Activated CD4-positive, alpha-beta T cell treated with anti-CD3 and anti-CD28 coated beads, Interleukin-2, amount 10 ng/mL, durations not matched to agents 24 days and 14 days (primary cell): ENCODE measurements at regions not wholly inside any gene's neighbourhood (a gene's known extent, or its start where the extent isn't known, plus 50 kb on each side); places are given as distances from the start of the nearest gene placed in this dataset.

Source experiments
- DNase-seq: peaks from one replicate; pipeline ENCODE4 v3.0.0; 2022
- H3K27ac Mint-ChIP-seq: one replicate; pipeline ENCODE4 v1.8.0; 2022; ENCODE audit warnings: mild to moderate bottlenecking, mixed read lengths
- H3K27me3 Mint-ChIP-seq: one replicate; pipeline ENCODE4 v1.8.0; 2022; ENCODE audit warnings: mixed read lengths
- H3K36me3 Mint-ChIP-seq: one replicate; pipeline ENCODE4 v1.8.0; 2022; ENCODE audit warnings: low read depth, mild to moderate bottlenecking, mixed read lengths
- H3K4me1 Mint-ChIP-seq: one replicate; pipeline ENCODE4 v1.8.0; 2021; ENCODE audit warnings: mixed read lengths
- H3K4me3 Mint-ChIP-seq: one replicate; pipeline ENCODE4 v1.8.0; 2022; ENCODE audit warnings: mild to moderate bottlenecking, moderate library complexity, mixed read lengths
- H3K9me3 Mint-ChIP-seq: one replicate; pipeline ENCODE4 v1.8.0; 2021; ENCODE audit warnings: mixed read lengths
- intact Hi-C: fragments of 100-400 bp; cut with micrococcal nuclease; formaldehyde crosslinking; loops from one replicate; pipeline ENCODE4 v1.15.1; 2023

- Mint-ChIP-seq H3K27ac (no peak overlapping the region), H3K9me3 (no peaks in the 10 kb centered on the region), H3K4me3 (no peak overlapping the region), H3K4me1 (no peaks in the 10 kb centered on the region), H3K36me3 (no peaks in the 10 kb centered on the region), H3K27me3 (no peaks in the 10 kb centered on the region)
- no peak for DNase-seq
- intact Hi-C loops, result no loop called here
These were observed 722.4 kb downstream of the RAB28 start for GRCh38 chr4:12761694-12762093.

GRCh38 chr4:12747154-12747553, 737.0 kb downstream of the RAB28 start:
- Mint-ChIP-seq H3K27ac (no peak overlapping the region), H3K9me3 (no peaks in the 10 kb centered on the region), H3K27me3 (no peaks in the 10 kb centered on the region), H3K4me1 (no peaks in the 10 kb centered on the region), H3K4me3 (no peak overlapping the region), H3K36me3 (no peaks in the 10 kb centered on the region)
- intact Hi-C loops, result no loop called here
- DNase-seq, result no peak

DNA sequence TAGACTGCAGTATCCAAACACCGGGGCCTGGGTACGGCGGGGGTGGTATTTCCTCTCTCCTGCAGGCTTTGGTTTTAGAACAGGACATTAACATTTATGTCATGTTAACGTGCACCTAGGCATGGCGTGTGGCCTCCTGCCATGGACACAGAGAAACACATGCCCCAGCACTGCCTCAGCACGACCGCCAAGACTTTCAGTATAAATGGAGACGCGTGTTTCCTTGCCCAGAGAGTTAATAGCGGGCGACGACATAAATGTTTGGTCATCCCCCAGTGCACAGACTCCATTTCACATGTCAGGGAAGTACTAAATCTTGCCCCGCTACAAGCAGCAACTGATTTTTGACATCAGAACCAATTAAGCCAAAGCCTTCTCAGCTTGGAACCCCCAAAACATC, 737.9 kb downstream of the RAB28 start:
- H3K9me3 Mint-ChIP-seq, result peaks cover 4% of the 10 kb centered on the region

DNA sequence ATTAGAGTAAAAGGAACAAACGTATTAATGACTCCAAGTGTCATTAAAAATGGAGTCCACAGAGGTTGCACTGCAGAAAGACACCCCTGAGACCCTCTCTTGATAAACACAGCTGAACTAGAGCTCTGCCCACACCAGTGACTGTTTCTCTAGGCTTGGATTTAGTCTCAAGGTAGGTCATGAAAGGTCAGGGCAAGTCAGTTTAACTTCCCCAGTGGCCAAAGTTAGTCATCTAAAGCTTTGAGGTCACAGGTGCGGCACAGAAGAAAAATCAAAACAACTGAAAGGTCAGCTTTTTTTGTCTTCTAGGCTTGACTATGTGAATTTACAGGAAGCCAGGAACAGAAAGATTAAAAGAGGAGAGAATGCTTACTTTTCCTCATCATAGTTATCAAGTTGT, 749.6 kb downstream of the RAB28 start:
- intact Hi-C loops, result no loop called here
- no peak overlapping the region for H3K27ac Mint-ChIP-seq
- H3K4me1 Mint-ChIP-seq, result no peaks in the 10 kb centered on the region
- H3K9me3 Mint-ChIP-seq, result no peaks in the 10 kb centered on the region
- no peak for DNase-seq
- H3K27me3 Mint-ChIP-seq, result no peaks in the 10 kb centered on the region
- no peak overlapping the region for H3K4me3 Mint-ChIP-seq
- no peaks in the 10 kb centered on the region for H3K36me3 Mint-ChIP-seq

More for the DNA sequence above, 737.9 kb downstream of the RAB28 start:
- H3K36me3 Mint-ChIP-seq, result no peaks in the 10 kb centered on the region
- no peaks in the 10 kb centered on the region for H3K4me1 Mint-ChIP-seq
- H3K4me3 Mint-ChIP-seq, result no peak overlapping the region
- H3K27me3 Mint-ChIP-seq, result no peaks in the 10 kb centered on the region
- DNase-seq, result no peak
- intact Hi-C loops, result no loop called here
- H3K27ac Mint-ChIP-seq, result no peak overlapping the region

DNA sequence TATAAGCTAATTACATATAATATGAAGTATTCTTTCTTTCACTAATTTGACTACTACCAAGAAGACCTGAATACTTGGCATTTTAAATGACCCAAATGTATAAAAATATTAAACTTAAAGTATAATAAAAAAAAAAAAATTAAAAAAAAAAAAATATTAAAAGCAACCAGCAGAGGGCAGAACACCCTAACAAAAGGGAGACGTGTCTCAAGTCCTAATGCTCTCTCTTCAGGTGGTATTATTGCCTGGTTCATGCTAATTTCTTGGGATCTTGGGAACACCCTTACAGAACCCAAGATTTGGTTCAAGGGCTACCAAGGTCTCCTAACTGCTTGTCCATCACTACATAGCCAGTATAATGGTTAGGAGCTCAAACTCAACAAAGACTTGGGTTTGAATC, 754.8 kb downstream of the RAB28 start:
- no peaks in the 10 kb centered on the region for H3K9me3 Mint-ChIP-seq
- no peak overlapping the region for H3K4me3 Mint-ChIP-seq
- H3K27me3 Mint-ChIP-seq, result peaks cover 4% of the 10 kb centered on the region
- H3K4me1 Mint-ChIP-seq, result no peaks in the 10 kb centered on the region
- H3K27ac Mint-ChIP-seq, result no peak overlapping the region
- H3K36me3 Mint-ChIP-seq, result no peaks in the 10 kb centered on the region
- DNase-seq, result peak; percentile 44
- intact Hi-C loops, result loop anchor here (1.0 kb wide), 1 partner anchor 820 kb away; no protein-coding TSS in a partner anchor

- H3K36me3 Mint-ChIP-seq, result no peaks in the 10 kb centered on the region
- H3K9me3 Mint-ChIP-seq, result no peaks in the 10 kb centered on the region
- H3K27me3 Mint-ChIP-seq, result peaks cover 5% of the 10 kb centered on the region
- DNase-seq, result peak; percentile 15
- H3K4me3 Mint-ChIP-seq, result no peak overlapping the region
- no peaks in the 10 kb centered on the region for H3K4me1 Mint-ChIP-seq
- no peak overlapping the region for H3K27ac Mint-ChIP-seq
- intact Hi-C loops, result no loop called here
These were observed 759.6 kb downstream of the RAB28 start for GRCh38 chr4:12724510-12724909.

- H3K9me3 Mint-ChIP-seq, result no peaks in the 10 kb centered on the region
- no peaks in the 10 kb centered on the region for H3K36me3 Mint-ChIP-seq
- DNase-seq, result peak; percentile 20
- H3K4me1 Mint-ChIP-seq, result no peaks in the 10 kb centered on the region
- H3K4me3 Mint-ChIP-seq, result no peak overlapping the region
- intact Hi-C loops, result no loop called here
- no peak overlapping the region for H3K27ac Mint-ChIP-seq
- H3K27me3 Mint-ChIP-seq, result peaks cover 5% of the 10 kb centered on the region
These were observed 760.2 kb downstream of the RAB28 start for GRCh38 chr4:12723849-12724447.

GRCh38 chr4:12716896-12717295, 767.2 kb downstream of the RAB28 start:
- Mint-ChIP-seq H3K4me3 (no peak overlapping the region), H3K27me3 (no peaks in the 10 kb centered on the region), H3K27ac (no peak overlapping the region)

GRCh38 chr4:12712648-12713339, 771.3 kb downstream of the RAB28 start:
- Mint-ChIP-seq H3K4me1 (no peaks in the 10 kb centered on the region), H3K27ac (no peak overlapping the region), H3K9me3 (no peaks in the 10 kb centered on the region), H3K27me3 (no peaks in the 10 kb centered on the region), H3K36me3 (no peaks in the 10 kb centered on the region), H3K4me3 (no peak overlapping the region)
- peak; percentile 58 for DNase-seq
- intact Hi-C loops, result no loop called here

More at GRCh38 chr4:12716896-12717295, 767.2 kb downstream of the RAB28 start:
- DNase-seq, result peak; percentile 41
- H3K9me3 Mint-ChIP-seq, result no peaks in the 10 kb centered on the region
- H3K36me3 Mint-ChIP-seq, result no peaks in the 10 kb centered on the region
- intact Hi-C loops, result no loop called here
- no peaks in the 10 kb centered on the region for H3K4me1 Mint-ChIP-seq

DNA sequence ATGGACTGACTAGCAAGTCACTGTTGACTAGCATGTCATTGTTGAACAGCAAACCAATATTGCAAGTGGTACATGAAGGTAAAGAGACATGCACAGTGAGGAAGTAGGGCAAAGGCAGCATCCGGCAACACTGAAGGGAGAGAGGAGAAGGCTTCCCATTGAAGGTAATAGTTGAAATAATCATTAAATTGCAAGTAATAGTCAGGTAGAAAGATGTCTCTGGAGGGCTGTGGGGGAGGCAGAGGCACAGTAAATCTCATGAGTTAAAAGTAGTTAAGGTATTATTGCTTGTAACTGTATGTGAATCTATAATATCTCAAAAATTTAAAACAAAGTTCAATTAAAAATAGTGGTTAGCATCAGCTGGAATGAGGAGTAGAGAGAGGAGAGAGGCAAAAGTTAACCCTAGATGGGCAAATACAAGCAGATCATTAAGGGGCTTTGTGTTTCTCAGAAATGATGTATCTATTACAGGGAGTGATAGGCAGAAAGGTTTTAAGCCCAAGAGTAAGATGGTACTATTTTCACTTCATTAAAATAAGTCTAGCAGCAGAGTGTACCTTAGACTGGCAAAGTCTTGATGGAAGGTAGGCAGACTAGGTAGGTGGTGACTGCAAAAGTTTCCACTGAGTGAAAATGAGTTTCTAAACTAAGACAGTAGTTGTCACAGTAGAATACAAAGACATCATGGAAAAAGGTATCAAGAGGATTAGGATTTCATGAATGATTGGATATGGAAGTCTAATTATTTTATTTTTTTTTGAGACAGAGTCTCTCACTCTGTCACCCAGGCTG, 776.6 kb downstream of the RAB28 start:
- Mint-ChIP-seq H3K4me1 (no peaks in the 10 kb centered on the region), H3K9me3 (no peaks in the 10 kb centered on the region), H3K27me3 (no peaks in the 10 kb centered on the region), H3K4me3 (no peak overlapping the region), H3K27ac (no peak overlapping the region), H3K36me3 (no peaks in the 10 kb centered on the region)
- intact Hi-C loops, result no loop called here
- DNase-seq, result no peak

- Mint-ChIP-seq H3K4me1 (no peaks in the 10 kb centered on the region), H3K36me3 (no peaks in the 10 kb centered on the region), H3K27ac (no peak overlapping the region), H3K9me3 (no peaks in the 10 kb centered on the region), H3K4me3 (no peak overlapping the region), H3K27me3 (no peaks in the 10 kb centered on the region)
- no peak for DNase-seq
- intact Hi-C loops, result no loop called here
These were observed 781.1 kb downstream of the RAB28 start for GRCh38 chr4:12703036-12703435.

DNA sequence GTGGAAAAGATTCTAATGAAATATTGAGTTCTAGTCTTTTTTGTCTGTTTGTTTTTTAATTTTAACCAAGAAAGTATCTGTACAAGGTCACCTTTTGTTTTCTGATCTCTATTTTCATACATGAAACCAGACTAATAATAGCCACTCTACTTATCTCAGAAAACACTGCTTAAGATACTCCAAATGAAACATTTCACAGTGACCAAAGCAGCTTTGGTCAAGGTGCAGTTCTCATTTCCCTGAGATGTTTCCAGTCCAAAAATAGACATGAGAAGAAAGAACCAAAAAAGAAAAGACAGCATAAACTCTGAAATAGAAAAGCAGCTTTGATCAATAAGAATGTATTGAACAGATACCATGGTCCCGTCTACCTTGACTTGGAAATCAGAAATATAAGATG, 782.8 kb downstream of the RAB28 start:
- intact Hi-C loops, result no loop called here
- DNase-seq, result peak; percentile 1
- no peaks in the 10 kb centered on the region for H3K4me1 Mint-ChIP-seq
- no peak overlapping the region for H3K27ac Mint-ChIP-seq
- no peaks in the 10 kb centered on the region for H3K36me3 Mint-ChIP-seq
- H3K9me3 Mint-ChIP-seq, result no peaks in the 10 kb centered on the region
- H3K4me3 Mint-ChIP-seq, result no peak overlapping the region
- no peaks in the 10 kb centered on the region for H3K27me3 Mint-ChIP-seq

DNA sequence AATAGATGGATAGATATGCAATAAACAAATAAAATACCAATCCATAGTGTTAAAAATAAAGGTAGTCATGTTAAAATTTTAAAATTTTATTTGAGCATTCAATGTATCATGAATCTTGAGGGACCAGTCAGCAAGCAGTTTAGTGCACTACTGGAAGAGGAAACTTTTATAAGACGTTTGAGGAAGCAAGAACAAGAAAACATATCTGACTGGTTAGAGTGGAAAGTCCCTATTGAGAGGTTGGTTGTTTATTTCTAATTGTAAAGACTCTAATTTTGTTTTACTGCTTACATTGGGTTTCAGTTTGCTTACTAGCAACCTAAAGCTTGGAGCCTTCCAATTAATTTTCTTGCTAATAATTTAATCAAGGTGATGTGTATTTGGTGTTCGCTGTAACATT, 786.2 kb downstream of the RAB28 start:
- no peak overlapping the region for H3K4me3 Mint-ChIP-seq
- H3K36me3 Mint-ChIP-seq, result no peaks in the 10 kb centered on the region
- no peaks in the 10 kb centered on the region for H3K27me3 Mint-ChIP-seq
- intact Hi-C loops, result no loop called here
- DNase-seq, result no peak
- no peaks in the 10 kb centered on the region for H3K9me3 Mint-ChIP-seq
- H3K4me1 Mint-ChIP-seq, result no peaks in the 10 kb centered on the region
- H3K27ac Mint-ChIP-seq, result no peak overlapping the region

DNA sequence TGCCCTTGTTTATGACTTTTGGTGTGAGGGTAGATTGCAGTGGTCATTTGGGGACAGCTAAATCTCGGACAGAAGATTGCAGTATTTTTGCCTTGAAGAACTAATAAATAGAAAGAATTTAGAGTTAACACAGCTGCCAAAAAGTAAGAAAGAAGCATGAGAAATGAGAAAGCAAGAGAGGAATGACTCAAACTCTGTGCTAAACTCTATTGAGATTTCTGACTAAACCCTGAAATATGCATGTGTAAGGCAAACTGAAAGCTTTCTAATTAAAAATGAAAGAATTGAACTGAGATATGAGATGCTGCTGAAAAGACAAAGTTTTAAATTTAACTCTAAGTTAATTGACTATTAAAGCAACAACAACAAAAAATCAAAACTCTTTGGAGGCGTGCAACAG, 791.3 kb downstream of the RAB28 start:
- Mint-ChIP-seq H3K4me3 (no peak overlapping the region), H3K27ac (no peak overlapping the region), H3K4me1 (no peaks in the 10 kb centered on the region), H3K36me3 (no peaks in the 10 kb centered on the region), H3K27me3 (no peaks in the 10 kb centered on the region), H3K9me3 (no peaks in the 10 kb centered on the region)
- no peak for DNase-seq
- intact Hi-C loops, result no loop called here
